MV-4-11 (cell line): ENCODE measurements at regions not wholly inside any gene's neighbourhood (a gene's known extent, or its start where the extent isn't known, plus 50 kb on each side); places are given as distances from the start of the nearest gene placed in this dataset.
"Not testable (repeated sequence)": the region's sequence is repeated elsewhere in the genome, so short reads cannot be mapped to it uniquely, and the experiment has no call there.

ENCODE experiments used
- DNase-seq: peaks from one replicate; lab custom pipeline; 2025; lab: John Stamatoyannopoulos, UW

DNA sequence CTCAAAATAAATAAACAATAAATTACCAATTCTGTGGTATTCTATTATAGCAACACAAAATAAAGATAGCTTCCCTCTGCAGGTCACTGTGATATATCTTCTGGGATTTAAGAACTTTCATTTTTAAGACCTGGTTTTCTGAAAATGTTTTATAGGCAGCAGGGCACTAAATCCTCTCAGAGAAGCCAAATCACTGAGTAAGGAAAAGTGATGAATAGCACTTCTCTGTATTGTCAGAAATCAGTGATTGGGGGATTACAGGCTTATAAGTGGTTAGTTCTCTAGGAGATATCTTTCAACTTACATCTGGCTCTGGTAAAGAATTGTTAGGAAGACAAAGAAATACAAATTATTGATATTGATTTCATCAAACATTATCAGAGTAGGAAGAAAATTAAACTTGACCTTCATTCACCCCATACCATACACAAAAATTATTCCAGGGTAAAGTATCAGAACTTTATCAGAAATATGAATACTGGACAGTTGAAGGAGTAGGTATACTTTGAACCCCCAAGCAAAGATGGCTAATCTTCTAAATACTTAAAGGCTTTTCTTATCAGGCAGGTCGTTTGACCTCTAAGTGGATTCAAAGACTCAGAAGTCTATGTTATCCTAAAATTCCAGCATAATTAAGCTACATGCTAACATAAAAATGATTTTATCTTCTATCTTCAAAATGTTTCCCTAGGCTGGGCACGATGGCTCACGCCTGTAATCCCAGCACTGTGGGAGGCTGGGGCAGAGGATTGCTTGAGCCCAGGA lies 81.6 kb upstream of the USP9X start:
- DNase-seq: no peak

DNA sequence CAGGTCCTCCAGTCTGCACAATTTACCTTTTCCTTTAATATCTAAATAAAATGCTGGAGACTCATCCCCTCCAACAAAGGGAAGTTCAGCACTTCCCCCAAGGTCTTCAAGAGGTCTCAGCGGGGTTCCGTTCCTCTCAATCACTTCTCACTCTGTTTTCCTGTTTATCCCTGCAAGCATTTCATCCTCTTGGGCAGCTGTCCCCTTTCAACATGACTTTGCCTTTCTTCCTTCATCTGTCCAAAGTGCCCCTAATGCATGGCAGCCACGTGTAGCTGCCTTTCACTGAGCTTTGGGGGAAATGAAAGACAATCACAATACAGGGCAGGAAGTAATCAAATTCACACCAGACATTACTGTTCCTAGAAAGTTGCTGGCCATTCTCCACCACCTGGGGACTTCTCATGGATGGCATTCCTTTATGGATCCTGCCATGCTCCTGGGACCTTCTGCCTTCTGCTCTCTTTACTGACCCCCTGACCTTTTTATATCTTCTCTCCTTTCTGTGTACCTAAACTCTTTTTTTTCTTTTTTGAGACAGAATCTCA lies 79.7 kb upstream of the USP9X start:
- DNase-seq: peak; percentile 29

DNA sequence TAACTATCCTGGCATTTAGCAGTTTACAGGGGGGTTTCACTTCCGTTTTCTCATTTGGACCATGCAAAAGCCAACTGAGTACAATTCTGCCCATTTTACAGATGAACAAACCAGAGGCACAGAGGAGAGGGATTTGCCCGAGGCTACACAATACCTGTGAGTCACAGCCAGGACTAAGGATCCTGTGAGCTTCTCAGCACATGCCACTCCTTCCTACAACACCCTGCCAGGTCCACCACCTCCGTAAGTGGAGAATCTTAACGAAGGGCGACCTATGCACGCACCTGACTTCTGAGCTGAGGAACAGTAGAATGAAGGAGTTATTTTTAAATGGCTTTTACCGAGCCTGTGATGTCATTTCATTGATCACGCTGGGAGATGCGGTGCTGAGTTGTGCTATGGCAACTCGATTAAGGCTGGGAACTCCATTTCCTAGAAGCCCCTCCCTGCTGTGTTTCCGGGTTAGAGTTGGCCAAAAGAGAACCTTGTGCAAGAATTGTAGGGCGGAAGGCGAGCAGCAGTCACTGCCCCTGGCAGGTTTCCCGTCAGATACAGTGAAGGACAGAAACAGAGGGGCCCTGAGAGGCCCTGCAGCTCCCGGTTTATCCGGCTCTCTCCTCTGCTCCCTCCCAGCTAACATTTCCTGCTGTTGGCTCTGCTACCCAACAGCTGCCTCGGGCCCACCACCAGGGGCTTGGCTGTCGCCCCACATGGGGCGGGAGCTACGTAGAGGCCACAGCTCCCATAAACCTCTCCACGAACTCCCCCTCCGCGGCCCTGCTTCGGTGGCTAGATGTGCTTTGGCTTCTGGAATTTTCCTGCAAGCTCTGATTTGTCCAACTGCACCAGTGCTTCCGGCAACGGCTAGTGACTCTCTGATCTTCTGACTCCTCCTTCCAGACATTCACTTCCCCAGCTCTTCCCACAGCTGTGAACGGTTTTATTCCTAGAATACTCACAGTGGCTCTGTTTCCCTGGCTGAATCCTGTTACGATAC lies 75.1 kb upstream of the USP9X start:
- DNase-seq: peak; percentile 82

DNA sequence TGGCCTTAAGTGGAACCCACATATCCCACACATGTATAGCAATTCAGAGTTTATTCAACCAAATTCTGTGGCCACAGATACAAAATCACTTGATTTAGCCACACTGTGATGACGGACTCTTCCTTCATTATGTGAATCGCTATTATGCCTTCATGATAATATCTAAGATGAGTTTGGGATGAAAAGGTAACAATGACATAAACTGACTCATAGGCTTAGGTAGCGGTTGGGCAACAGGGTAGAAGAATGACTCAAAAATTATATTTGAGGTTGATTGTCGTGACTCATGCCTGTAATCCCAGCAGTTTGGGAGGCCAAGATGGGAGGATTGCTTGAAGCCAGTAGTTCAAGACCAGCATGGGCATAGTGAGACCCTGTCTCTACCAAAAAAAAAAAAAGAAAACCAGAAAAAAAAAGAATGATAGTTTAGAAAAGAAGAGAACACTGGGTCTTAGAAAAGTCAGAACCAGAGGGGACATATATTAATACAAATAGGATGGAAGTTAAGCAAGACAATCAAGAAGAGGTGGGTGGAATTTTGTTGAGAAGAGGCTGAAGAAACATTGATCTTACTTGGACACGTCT lies 70.4 kb upstream of the USP9X start:
- DNase-seq: no peak

DNA sequence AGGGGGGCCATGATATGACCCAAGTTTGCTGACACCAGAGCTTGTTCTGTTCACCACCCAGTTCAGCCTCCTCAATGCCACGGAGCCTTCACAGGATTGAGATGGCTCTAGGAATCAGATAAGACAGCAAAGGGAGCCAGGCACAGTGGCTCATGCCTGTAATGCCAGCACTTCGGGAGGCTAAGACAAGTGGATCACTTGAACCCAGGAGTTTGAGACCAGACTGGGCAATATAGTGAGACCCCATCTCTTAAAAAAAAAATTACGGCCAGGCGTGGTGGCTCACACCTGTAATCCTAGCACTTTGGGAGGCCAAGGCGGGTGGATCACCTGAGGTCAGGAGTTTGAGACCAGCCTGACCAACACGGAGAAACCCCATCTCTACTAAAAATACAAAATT lies 67.5 kb upstream of the USP9X start:
- DNase-seq: not testable (repeated sequence)

DNA sequence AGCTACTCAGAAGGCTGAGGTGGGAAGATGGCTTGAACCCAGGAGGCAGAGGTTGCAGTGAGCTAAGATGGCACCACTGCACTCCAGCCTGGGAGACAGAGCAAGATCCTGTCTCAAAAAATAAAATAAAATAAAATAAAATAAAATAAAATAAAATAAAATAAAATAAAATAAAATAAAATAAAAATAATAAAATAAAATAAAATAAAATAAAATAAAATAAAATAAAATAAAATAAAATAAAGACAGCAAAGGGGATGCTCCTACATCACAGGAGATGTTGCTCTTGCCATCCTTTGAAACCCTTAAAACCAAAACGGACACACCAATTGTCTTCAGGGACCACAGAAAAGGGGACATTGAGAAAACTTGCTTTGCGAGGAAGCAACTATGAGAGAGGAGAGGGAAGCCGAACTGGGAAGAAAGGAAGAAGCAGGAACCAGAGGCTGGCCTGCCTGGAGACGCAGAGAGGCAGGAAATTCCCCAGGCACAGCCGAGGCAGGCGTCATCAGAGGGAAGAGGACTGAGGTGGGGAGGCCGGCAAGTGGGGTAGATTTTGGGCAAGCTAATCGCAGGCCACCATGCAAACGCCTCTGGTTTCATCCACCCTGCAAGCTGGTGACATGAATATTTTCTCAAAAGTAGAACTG lies 66.7 kb upstream of the USP9X start:
- not testable (repeated sequence) for DNase-seq

DNA sequence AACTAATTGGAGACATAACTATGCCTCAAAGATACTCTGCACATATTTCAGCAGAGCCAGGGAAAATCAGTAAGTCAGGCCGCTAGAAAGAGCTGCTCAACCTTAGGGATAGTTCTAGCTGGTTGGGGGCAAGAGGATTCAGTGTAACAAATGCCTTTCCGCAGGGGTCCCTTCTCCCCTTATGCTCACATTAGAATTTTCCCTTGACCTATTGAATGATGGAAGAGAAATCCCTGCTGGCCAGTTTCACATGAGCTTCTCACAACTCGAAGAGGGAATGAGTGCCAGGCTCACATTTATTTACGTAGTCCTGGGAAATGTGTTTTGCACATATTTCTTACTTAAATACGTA lies 66.2 kb upstream of the USP9X start:
- no peak for DNase-seq

- peak; percentile 15 for DNase-seq
Measured at GRCh38 chrX:41022566-41022965, 62.7 kb upstream of the USP9X start.

DNA sequence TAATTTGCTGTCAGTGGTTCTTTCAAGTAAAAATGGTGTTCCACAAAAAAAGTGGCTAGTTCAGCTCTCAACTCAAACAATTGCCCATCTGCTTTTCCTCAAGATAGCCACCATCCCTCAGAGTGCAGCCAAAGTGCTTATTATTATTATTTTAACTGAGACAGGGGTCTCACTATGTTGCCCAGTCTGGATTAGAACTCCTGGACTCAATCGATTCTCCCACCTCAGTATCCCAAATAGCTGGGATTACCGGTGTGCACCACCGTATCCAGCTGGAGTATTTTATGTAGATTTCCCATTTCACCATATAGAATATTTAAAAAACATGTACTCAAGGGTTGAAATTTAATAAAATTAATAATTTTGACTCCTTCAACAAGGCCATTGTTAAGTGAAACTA lies 62.1 kb upstream of the USP9X start:
- no peak for DNase-seq

GRCh38 chrX:41024335-41024734 lies 60.9 kb upstream of the USP9X start:
- DNase-seq: not testable (repeated sequence)

DNA sequence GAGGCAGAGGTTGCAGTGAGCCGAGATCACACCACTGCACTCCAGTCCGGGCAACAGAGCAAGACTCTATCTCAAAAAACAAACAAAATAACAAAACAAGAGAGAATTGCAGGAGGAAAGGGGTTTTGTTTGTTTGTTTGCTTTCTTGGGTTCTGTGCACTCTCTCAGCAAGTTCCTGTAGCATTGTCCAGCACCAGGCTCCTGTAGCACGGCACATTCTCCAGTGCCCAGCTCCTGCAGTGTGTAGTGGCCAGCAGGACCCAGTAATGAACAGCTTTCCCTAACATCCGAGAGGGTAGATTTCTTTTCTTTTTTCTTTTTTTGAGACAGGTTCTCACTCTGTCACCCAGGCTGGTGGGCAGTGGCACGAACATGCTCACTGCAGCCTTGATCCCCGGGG lies 60.5 kb upstream of the USP9X start:
- DNase-seq: no peak

DNA sequence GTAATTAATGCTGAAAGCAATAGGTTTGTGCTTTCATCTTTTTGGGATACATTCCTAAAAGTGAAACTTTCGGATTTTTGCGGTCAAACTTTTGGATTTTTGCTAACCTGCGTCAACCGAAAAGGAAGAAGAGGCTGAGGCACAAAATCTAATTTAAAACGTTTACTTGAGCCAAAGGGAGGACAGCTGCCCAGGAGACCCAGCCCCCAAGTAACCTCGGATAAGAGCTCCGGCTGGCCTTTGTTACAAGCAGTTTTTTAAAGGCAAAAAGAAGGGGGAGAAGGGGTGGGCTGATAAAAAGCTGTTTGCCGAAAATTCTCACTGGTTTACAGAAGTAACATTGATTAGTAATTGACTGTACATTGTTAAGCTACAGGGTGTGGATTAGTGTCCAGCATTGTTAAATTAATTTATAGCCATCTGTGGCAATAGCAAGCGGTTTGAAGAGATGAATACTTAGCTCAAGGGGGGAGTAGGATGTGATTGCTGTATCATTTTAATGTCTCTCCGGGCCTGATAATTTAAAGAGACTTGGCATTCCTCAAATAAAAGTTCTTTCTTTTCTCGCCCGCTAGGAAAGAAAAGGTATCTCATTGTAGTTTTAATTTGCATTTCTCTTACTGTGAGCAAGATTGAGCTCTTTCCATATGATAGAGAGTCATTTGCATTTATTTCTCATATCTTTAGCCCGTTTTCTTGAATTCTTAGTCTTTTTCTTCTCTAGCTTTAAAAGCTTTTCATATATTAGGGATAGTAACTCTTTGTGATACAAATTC lies 59.1 kb upstream of the USP9X start:
- DNase-seq: no peak

DNA sequence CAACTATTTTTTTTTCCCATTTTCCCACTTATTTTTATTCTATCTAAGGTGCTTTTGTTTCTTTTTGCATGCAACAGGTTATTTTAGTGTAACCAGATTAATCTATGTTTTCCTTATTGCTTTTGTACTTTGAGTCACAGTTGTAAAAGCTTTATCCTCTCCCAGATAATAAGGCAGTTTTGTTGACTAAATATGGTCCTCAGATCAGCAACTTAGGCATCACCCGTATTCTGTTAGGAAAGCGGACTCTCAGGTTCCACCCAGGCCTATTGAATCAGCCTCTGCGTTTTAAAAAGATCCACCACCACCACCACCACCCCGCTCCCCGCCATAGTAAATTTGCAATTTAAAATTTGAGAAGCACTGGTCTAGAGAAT lies 58.6 kb upstream of the USP9X start:
- no peak for DNase-seq

GRCh38 chrX:41029332-41029731 lies 55.9 kb upstream of the USP9X start:
- no peak for DNase-seq

DNA sequence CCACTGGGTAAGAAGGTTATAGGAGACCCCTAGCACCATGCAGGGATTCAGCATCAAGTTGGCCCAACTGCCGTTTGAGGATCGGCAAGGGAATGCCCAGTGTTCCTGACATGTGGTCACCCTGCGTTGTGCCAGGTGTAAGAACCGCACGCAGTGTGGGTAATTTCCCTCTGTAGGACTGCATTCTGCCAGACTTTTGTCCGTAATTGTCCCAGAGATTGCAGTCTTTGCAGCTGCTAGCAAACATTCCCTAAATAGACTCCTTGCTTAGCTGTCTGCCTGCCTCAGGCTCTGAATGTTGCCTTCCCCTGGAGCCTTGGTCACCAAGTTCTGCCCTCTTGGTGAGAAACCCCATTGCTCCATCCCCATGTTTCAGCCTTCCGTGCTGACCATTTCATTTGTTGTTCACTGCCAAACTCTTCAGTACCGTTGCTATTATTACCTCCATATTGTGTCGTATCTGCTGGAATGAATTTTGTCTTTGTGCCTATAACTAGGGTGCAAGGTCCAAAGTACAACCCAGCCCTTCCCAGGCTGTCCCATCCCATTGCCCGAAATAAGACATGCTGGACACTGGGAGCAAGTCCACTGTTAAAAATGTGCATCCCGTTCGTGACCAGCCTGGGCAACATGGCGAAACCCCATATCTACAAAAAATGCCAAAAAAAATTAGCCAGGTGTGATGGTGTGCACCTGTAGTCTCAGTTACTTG lies 53.8 kb upstream of the USP9X start:
- no peak for DNase-seq

DNA sequence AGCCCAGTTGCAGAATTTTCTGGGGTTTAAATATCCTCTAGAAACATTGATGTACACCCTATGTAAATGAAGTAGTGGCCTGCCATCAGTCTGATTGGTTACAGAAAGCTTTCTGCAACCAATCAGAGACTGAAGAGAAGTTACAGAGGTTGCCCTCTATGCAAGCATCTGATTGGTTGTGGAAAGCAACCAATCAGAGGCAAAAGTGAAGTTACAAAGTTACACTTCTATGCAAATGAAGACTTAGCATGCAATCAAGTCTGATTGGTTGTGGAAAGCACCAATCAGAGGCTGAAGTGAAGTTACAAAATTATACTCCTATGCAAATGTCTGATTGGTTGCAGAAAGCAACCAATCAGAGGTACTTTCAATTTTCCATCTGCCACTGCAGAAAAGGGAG lies 51.9 kb upstream of the USP9X start:
- peak; percentile 9 for DNase-seq

DNA sequence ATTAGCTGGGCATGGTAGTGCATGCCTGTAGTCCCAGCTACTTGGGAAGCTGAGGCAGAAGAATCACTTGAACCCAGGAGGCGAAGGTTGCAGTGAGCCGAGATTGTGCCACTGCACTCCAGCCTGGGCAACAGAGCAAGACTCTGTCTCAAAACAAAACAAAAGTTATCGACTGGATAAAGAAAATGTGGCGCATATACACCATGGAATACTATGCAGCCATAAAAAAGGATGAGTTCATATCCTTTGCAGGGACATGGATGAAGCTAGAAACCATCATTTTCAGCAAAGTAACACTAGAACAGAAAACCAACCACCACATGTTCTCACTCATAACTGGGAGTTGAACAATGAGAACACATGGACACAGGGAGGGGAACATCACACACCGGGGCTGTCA lies 50.3 kb upstream of the USP9X start:
- DNase-seq: not testable (repeated sequence)
